HepG2 (cell line): ENCODE measurements at regions not wholly inside any gene's neighbourhood (a gene's known extent, or its start where the extent isn't known, plus 50 kb on each side); places are given as distances from the start of the nearest gene placed in this dataset.

Experiments used
- BRF2 ChIP-seq: sonication (generic); formaldehyde crosslinking; IDR thresholded peaks from 2 replicates; pipeline ENCODE4 v1.8.1; 2022; ENCODE audit warnings: mild to moderate bottlenecking, missing genetic modification reagents
- CTCF ChIP-seq: sonication (generic); formaldehyde crosslinking; IDR thresholded peaks from 2 replicates; pipeline ENCODE4 v1.5.0; 2020; ENCODE audit warnings: mild to moderate bottlenecking, missing genetic modification reagents, moderate library complexity
- EZH2 ChIP-seq: conservative IDR thresholded peaks from 2 replicates; pipeline ENCODE4 v1.6.1; 2012; ENCODE audit warnings: mild to moderate bottlenecking, low read depth, low read length, moderate library complexity
- HOXA3 ChIP-seq: sonication (generic); formaldehyde crosslinking; IDR thresholded peaks from 2 replicates; pipeline ENCODE4 v1.5.0; 2020; ENCODE audit warnings: missing genetic modification reagents
- JUN ChIP-seq: sonication (generic); formaldehyde crosslinking; IDR thresholded peaks from 2 replicates; pipeline ENCODE4 v1.4.0; 2020; ENCODE audit warnings: mild to moderate bottlenecking, missing genetic modification reagents
- MAFK ChIP-seq, 2 experiments: IDR thresholded peaks in 1 of 2; conservative IDR thresholded peaks in 1 of 2; 2 replicates each; pipeline ENCODE4 v1.6.1; 2011; ENCODE audit warnings: improper control_type of control experiment in 2 of 2, low read length in 2 of 2
- NAIF1 ChIP-seq: sonication (generic); formaldehyde crosslinking; IDR thresholded peaks from 2 replicates; pipeline ENCODE4 v1.5.0; 2020; ENCODE audit warnings: mild to moderate bottlenecking, missing genetic modification reagents, borderline replicate concordance
- SIN3A ChIP-seq: IDR thresholded peaks from 2 replicates; pipeline ENCODE4 v1.6.1; 2011; ENCODE audit warnings: low read depth, mild to moderate bottlenecking, control low read depth, low read length, borderline replicate concordance
- SIX1 ChIP-seq: sonication (generic); formaldehyde crosslinking; IDR thresholded peaks from 2 replicates; pipeline ENCODE4 v1.4.0; 2020; ENCODE audit warnings: missing genetic modification reagents, borderline replicate concordance
- SIX4 ChIP-seq: sonication (generic); formaldehyde crosslinking; IDR thresholded peaks from 2 replicates; pipeline ENCODE4 v1.4.0; 2020; ENCODE audit warnings: missing genetic modification reagents
- SPEN ChIP-seq: sonication (generic); formaldehyde crosslinking; IDR thresholded peaks from 2 replicates; pipeline ENCODE4 v1.5.1; 2020; ENCODE audit warnings: low read depth, mild to moderate bottlenecking, missing genetic modification reagents
- TBP ChIP-seq: sonication (generic); formaldehyde crosslinking; IDR thresholded peaks from 2 replicates; pipeline ENCODE4 v1.5.0; 2020; ENCODE audit warnings: missing genetic modification reagents
- YY1 ChIP-seq: IDR thresholded peaks from 2 replicates; pipeline ENCODE4 v1.6.1; 2011; ENCODE audit warnings: low read length, low read depth, moderate library complexity, mild to moderate bottlenecking; ENCODE audit not compliant: insufficient read depth, insufficient replicate concordance
- ZNF101 ChIP-seq: sonication (generic); formaldehyde crosslinking; IDR thresholded peaks from 2 replicates; pipeline ENCODE4 v1.4.0; 2020; ENCODE audit warnings: mild to moderate bottlenecking, low read depth, missing genetic modification reagents, borderline replicate concordance

GRCh38 chr4:162945713-162946112, 221.0 kb downstream of the NAF1 start:
- TF ChIP-seq EZH2 (no peak), HOXA3 (CRISPR knock-in tag) (no peak), MAFK (conservative IDR thresholded peaks at IDR 0.05 in 1 of 2, IDR thresholded peaks at IDR 0.05 in 1 of 2; ENCODE audit: low read length in 2 of 2) (no peak), SIX1 (CRISPR knock-in tag) (no peak), ZNF101 (CRISPR knock-in tag) (no peak), SIN3A (no peak), JUN (CRISPR knock-in tag) (no peak), SIX4 (no peak), CTCF (CRISPR knock-in tag) (no peak), SPEN (CRISPR knock-in tag) (no peak), YY1 (no peak), BRF2 (CRISPR knock-in tag) (no peak), NAIF1 (CRISPR knock-in tag) (no peak), TBP (CRISPR knock-in tag) (no peak)
